ENCODE measurements at regions not wholly inside any gene's neighbourhood (a gene's known extent, or its start where the extent isn't known, plus 50 kb on each side); places are given as distances from the start of the nearest gene placed in this dataset.

GRCh38 chr7:83794829-83795228 lies 145.9 kb upstream of the SEMA3E start:
- TF ChIP-seq, protein P1, sequence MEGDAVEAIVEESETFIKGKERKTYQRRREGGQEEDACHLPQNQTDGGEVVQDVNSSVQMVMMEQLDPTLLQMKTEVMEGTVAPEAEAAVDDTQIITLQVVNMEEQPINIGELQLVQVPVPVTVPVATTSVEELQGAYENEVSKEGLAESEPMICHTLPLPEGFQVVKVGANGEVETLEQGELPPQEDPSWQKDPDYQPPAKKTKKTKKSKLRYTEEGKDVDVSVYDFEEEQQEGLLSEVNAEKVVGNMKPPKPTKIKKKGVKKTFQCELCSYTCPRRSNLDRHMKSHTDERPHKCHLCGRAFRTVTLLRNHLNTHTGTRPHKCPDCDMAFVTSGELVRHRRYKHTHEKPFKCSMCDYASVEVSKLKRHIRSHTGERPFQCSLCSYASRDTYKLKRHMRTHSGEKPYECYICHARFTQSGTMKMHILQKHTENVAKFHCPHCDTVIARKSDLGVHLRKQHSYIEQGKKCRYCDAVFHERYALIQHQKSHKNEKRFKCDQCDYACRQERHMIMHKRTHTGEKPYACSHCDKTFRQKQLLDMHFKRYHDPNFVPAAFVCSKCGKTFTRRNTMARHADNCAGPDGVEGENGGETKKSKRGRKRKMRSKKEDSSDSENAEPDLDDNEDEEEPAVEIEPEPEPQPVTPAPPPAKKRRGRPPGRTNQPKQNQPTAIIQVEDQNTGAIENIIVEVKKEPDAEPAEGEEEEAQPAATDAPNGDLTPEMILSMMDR (IDR thresholded peaks at IDR 0.05), result no peak
- no peak for TF ChIP-seq EP300 (IDR thresholded peaks at IDR 0.05)

Data from gastroesophageal sphincter (tissue), 3 donors.